ENCODE measurements at regions not wholly inside any gene's neighbourhood (a gene's known extent, or its start where the extent isn't known, plus 50 kb on each side); places are given as distances from the start of the nearest gene placed in this dataset.

GRCh38 chrX:82208975-82209374 lies 1007.1 kb downstream of the SH3BGRL start:
- no peak for TF ChIP-seq CTCF (IDR thresholded peaks at IDR 0.05)

- peak; percentile 38; the same call in 1 of the 2 replicates for TF ChIP-seq CTCF (IDR thresholded peaks at IDR 0.05)
Measured at GRCh38 chrX:82218361-82218760, 1016.5 kb downstream of the SH3BGRL start.

- no peak for TF ChIP-seq CTCF (IDR thresholded peaks at IDR 0.05)
Measured at GRCh38 chrX:82219129-82219528, 1017.2 kb downstream of the SH3BGRL start.

GRCh38 chrX:82224961-82225360 lies 1023.1 kb downstream of the SH3BGRL start:
- TF ChIP-seq CTCF (IDR thresholded peaks at IDR 0.05) = no peak

- peak; percentile 32; the same call in 1 of the 2 replicates for TF ChIP-seq CTCF (IDR thresholded peaks at IDR 0.05)
Measured at GRCh38 chrX:82230013-82230412, 1028.1 kb downstream of the SH3BGRL start.

- TF ChIP-seq CTCF (IDR thresholded peaks at IDR 0.05) = no peak
Measured at GRCh38 chrX:82232679-82233078, 1030.8 kb downstream of the SH3BGRL start.

- TF ChIP-seq CTCF (IDR thresholded peaks at IDR 0.05) = no peak
Measured at GRCh38 chrX:82237328-82237727, 1035.4 kb downstream of the SH3BGRL start.
